CD8-positive, alpha-beta memory T cell (primary cell): ENCODE measurements at regions not wholly inside any gene's neighbourhood (a gene's known extent, or its start where the extent isn't known, plus 50 kb on each side); places are given as distances from the start of the nearest gene placed in this dataset.

Experiments used
- CTCF ChIA-PET: fragments of 350-600 bp; sonication (Branson Sonifier 250); formaldehyde crosslinking; loops from one replicate; lab custom pipeline; 2021; ENCODE audit warnings: antibody characterized with exemption; lab: Charles Lee
- POLR2A ChIA-PET: fragments of 350-600 bp; sonication (Branson Sonifier 250); formaldehyde crosslinking; loops from one replicate; lab custom pipeline; 2021; ENCODE audit warnings: antibody characterized with exemption; lab: Charles Lee
- DNase-seq, 5 donors: peaks; one replicate each; pipeline versions ENCODE4 v3.0.0 to v3.0.0-alpha.2; 2020 to 2022; ENCODE audit warnings: mixed read lengths in 1 of 5
- H3K27ac ChIP-seq: one replicate; pipeline ENCODE4 v1.7.0; 2013; ENCODE audit warnings: low read depth, mild to moderate bottlenecking, low read length, moderate library complexity
- H3K27me3 ChIP-seq: 2 replicates; pipeline ENCODE4 v1.7.0; 2013; ENCODE audit warnings: low read length, mild to moderate bottlenecking; ENCODE audit not compliant: insufficient read depth, poor library complexity, severe bottlenecking
- H3K36me3 ChIP-seq: 2 replicates; pipeline ENCODE4 v1.7.0; 2013; ENCODE audit warnings: mild to moderate bottlenecking, low read length, moderate library complexity; ENCODE audit not compliant: insufficient read depth
- H3K4me1 ChIP-seq: 2 replicates; pipeline ENCODE4 v1.7.0; 2013; ENCODE audit warnings: mild to moderate bottlenecking, low read length, moderate library complexity; ENCODE audit not compliant: insufficient read depth
- H3K4me3 ChIP-seq: 2 replicates; pipeline ENCODE4 v1.7.0; 2013; ENCODE audit warnings: mild to moderate bottlenecking, low read length
- H3K9me3 ChIP-seq: 2 replicates; pipeline ENCODE4 v1.7.0; 2013; ENCODE audit warnings: mild to moderate bottlenecking, low read length
- H3K27ac Mint-ChIP-seq, 8 donors: one replicate each; pipeline ENCODE4 v1.8.0; 2020 to 2021; ENCODE audit warnings: mixed read lengths in 8 of 8, mild to moderate bottlenecking in 6 of 8, inconsistent platforms in 3 of 8, moderate library complexity in 3 of 8
- H3K27me3 Mint-ChIP-seq, 2 donors: one replicate each; pipeline ENCODE4 v1.8.0; 2020 to 2021; ENCODE audit warnings: mixed read lengths in 2 of 2, mild to moderate bottlenecking in 1 of 2, moderate library complexity in 1 of 2
- H3K36me3 Mint-ChIP-seq, 3 donors: one replicate each; pipeline ENCODE4 v1.8.0; 2020 to 2021; ENCODE audit warnings: mixed read lengths in 3 of 3, inconsistent platforms in 1 of 3, mild to moderate bottlenecking in 1 of 3
- H3K4me1 Mint-ChIP-seq, 3 donors: one replicate each; pipeline ENCODE4 v1.8.0; 2020 to 2021; ENCODE audit warnings: mixed read lengths in 3 of 3, inconsistent platforms in 1 of 3, mild to moderate bottlenecking in 1 of 3
- H3K4me3 Mint-ChIP-seq, 7 donors: one replicate each; pipeline ENCODE4 v1.8.0; 2020 to 2021; ENCODE audit warnings: mixed read lengths in 7 of 7, mild to moderate bottlenecking in 6 of 7, moderate library complexity in 4 of 7, inconsistent platforms in 2 of 7
- H3K9me3 Mint-ChIP-seq, 5 donors: one replicate each; pipeline ENCODE4 v1.8.0; 2020 to 2022; ENCODE audit warnings: mixed read lengths in 5 of 5, mild to moderate bottlenecking in 3 of 5, moderate library complexity in 2 of 5, inconsistent platforms in 1 of 5

- no peaks in the 10 kb centered on the region for H3K27me3 ChIP-seq
- H3K27ac ChIP-seq: no peak overlapping the region
- H3K4me3 ChIP-seq: no peak overlapping the region
- Mint-ChIP-seq H3K4me1 (peaks cover 7 to 21% (median 9%) of the 10 kb centered on the region in 3 donors), H3K4me3 (no peak overlapping the region), H3K36me3 (peaks cover 0 to 16% (median 0%) of the 10 kb centered on the region in 3 donors), H3K27ac (no peak overlapping the region), H3K9me3 (peaks cover 4 to 20% (median 13%) of the 10 kb centered on the region in 5 donors), H3K27me3 (peaks cover 3 to 4% of the 10 kb centered on the region in 2 donors)
- no peaks in the 10 kb centered on the region for H3K36me3 ChIP-seq
- ChIA-PET POLR2A (no interaction called here), CTCF (interaction anchor here (1.5 kb wide), 1 partner anchor 365 kb away, joined by 3 read pairs; no protein-coding TSS in a partner anchor)
- peaks cover 12% of the 10 kb centered on the region for H3K9me3 ChIP-seq
- no peak for DNase-seq
- H3K4me1 ChIP-seq: peaks cover 7% of the 10 kb centered on the region
These were observed 88.3 kb downstream of the HHIPL2 start for GRCh38 chr1:222459652-222460051.

GRCh38 chr1:222457513-222457912 is 90.4 kb downstream of the HHIPL2 start:
- Mint-ChIP-seq H3K27ac (no peak overlapping the region), H3K9me3 (peaks cover 4 to 20% (median 13%) of the 10 kb centered on the region in 5 donors), H3K4me3 (no peak overlapping the region), H3K36me3 (peaks cover 0 to 16% (median 0%) of the 10 kb centered on the region in 3 donors), H3K27me3 (peaks cover 3 to 4% of the 10 kb centered on the region in 2 donors), H3K4me1 (peaks cover 13 to 14% (median 14%) of the 10 kb centered on the region in 3 donors)
- Histone ChIP-seq H3K27ac (no peak overlapping the region), H3K36me3 (no peaks in the 10 kb centered on the region), H3K27me3 (no peaks in the 10 kb centered on the region), H3K4me1 (peaks cover 9% of the 10 kb centered on the region), H3K4me3 (no peak overlapping the region), H3K9me3 (peaks cover 12% of the 10 kb centered on the region)
- no peak for DNase-seq
- ChIA-PET POLR2A (no interaction called here), CTCF (interaction anchor here (1.2 kb wide), 1 partner anchor 361 kb away, joined by 4 read pairs; no protein-coding TSS in a partner anchor)

- POLR2A ChIA-PET: no interaction called here
These were observed 90.8 kb downstream of the HHIPL2 start for GRCh38 chr1:222457084-222457483.

GRCh38 chr1:222455188-222455879 is 92.6 kb downstream of the HHIPL2 start:
- Histone ChIP-seq H3K27me3 (no peaks in the 10 kb centered on the region), H3K27ac (no peak overlapping the region), H3K9me3 (peaks cover 12% of the 10 kb centered on the region), H3K4me1 (peaks cover 9% of the 10 kb centered on the region), H3K4me3 (no peak overlapping the region), H3K36me3 (no peaks in the 10 kb centered on the region)
- Mint-ChIP-seq H3K9me3 (peaks cover 4 to 20% (median 13%) of the 10 kb centered on the region in 5 donors), H3K36me3 (peaks cover 0 to 16% (median 0%) of the 10 kb centered on the region in 3 donors), H3K27me3 (peaks cover under 1 to 3% of the 10 kb centered on the region in 2 donors), H3K4me3 (peak overlapping the region in 5 of 7 donors; percentile 1 to 37 (median 8)), H3K27ac (peak overlapping the region in 5 of 8 donors; percentile 0 to 65 (median 4)), H3K4me1 (peaks cover 13 to 14% (median 14%) of the 10 kb centered on the region in 3 donors)
- CTCF ChIA-PET: interaction anchor here (0.6 to 3.4 kb wide), 27 partner anchors 8 to 1644 kb away, joined by 3 to 42 read pairs (median 4); no protein-coding TSS in a partner anchor
- POLR2A ChIA-PET: interaction anchor here (0.6 kb wide), 1 partner anchor 911 kb away, joined by 10 read pairs; no protein-coding TSS in a partner anchor
- DNase-seq: peak; percentile 62 to 83 (median 69)

More at GRCh38 chr1:222457084-222457483, 90.8 kb downstream of the HHIPL2 start:
- no peaks in the 10 kb centered on the region for H3K27me3 ChIP-seq
- H3K36me3 ChIP-seq: no peaks in the 10 kb centered on the region
- DNase-seq: no peak
- H3K27ac ChIP-seq: no peak overlapping the region
- H3K4me3 ChIP-seq: no peak overlapping the region
- H3K9me3 ChIP-seq: peaks cover 12% of the 10 kb centered on the region
- Mint-ChIP-seq H3K9me3 (peaks cover 4 to 20% (median 13%) of the 10 kb centered on the region in 5 donors), H3K36me3 (peaks cover 0 to 16% (median 0%) of the 10 kb centered on the region in 3 donors), H3K4me3 (no peak overlapping the region), H3K27me3 (peaks cover 3 to 5% of the 10 kb centered on the region in 2 donors), H3K27ac (no peak overlapping the region), H3K4me1 (peaks cover 13 to 14% (median 14%) of the 10 kb centered on the region in 3 donors)
- peaks cover 9% of the 10 kb centered on the region for H3K4me1 ChIP-seq
- CTCF ChIA-PET: interaction anchor here (0.7 to 3.4 kb wide), 4 partner anchors 8 to 361 kb away, joined by 3 to 42 read pairs (median 23); no protein-coding TSS in a partner anchor

DNA sequence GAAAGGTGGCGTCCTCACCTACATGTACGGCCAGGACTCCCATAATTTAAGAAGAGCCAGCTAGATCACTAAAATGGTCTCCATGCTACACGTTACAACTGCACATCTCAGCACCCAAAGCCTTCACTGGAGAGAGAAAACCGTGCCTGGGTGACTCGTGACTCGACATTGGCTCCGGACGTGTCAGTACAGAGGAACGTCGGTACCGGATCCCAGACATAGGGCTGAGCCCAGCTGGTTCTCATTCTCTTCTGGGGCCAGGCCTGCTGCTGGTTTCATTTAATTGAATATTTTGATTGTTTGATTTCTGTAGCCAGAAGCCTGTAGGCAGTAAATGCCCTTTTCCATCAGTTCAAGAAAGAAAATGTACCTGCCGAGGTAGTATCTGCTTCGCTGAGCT is 93.1 kb downstream of the HHIPL2 start:
- ChIA-PET POLR2A (interaction anchor here (0.6 kb wide), 1 partner anchor 911 kb away, joined by 10 read pairs; no protein-coding TSS in a partner anchor), CTCF (interaction anchor here (0.7 to 3.4 kb wide), 25 partner anchors 8 to 984 kb away, joined by 3 to 42 read pairs (median 4); no protein-coding TSS in a partner anchor)
- Histone ChIP-seq H3K4me3 (no peak overlapping the region), H3K27ac (no peak overlapping the region), H3K27me3 (no peaks in the 10 kb centered on the region), H3K36me3 (no peaks in the 10 kb centered on the region), H3K4me1 (peaks cover 9% of the 10 kb centered on the region), H3K9me3 (peaks cover 12% of the 10 kb centered on the region)
- no peak for DNase-seq
- Mint-ChIP-seq H3K4me3 (peak overlapping the region in 5 of 7 donors; percentile 1 to 37 (median 8)), H3K27ac (peak overlapping the region in 5 of 8 donors; percentile 1 to 65 (median 7)), H3K9me3 (peaks cover 4 to 20% (median 13%) of the 10 kb centered on the region in 5 donors), H3K4me1 (peaks cover 13 to 14% (median 14%) of the 10 kb centered on the region in 3 donors), H3K27me3 (peaks cover 0 to 3% of the 10 kb centered on the region in 2 donors), H3K36me3 (peaks cover 0 to 16% (median 0%) of the 10 kb centered on the region in 3 donors)

GRCh38 chr1:222454186-222454585 is 93.7 kb downstream of the HHIPL2 start:
- ChIA-PET POLR2A (no interaction called here), CTCF (interaction anchor here (0.8 to 3.4 kb wide), 17 partner anchors 8 to 982 kb away, joined by 3 to 42 read pairs (median 5); no protein-coding TSS in a partner anchor)
- Histone ChIP-seq H3K36me3 (no peaks in the 10 kb centered on the region), H3K27me3 (no peaks in the 10 kb centered on the region), H3K4me1 (peaks cover 9% of the 10 kb centered on the region), H3K9me3 (peaks cover 12% of the 10 kb centered on the region), H3K27ac (no peak overlapping the region), H3K4me3 (no peak overlapping the region)
- Mint-ChIP-seq H3K9me3 (peaks cover 4 to 20% (median 13%) of the 10 kb centered on the region in 5 donors), H3K4me3 (no peak overlapping the region), H3K36me3 (peaks cover 0 to 19% (median 0%) of the 10 kb centered on the region in 3 donors), H3K27ac (peak overlapping the region in 1 of 8 donors; percentile 25), H3K4me1 (peaks cover 13 to 14% (median 14%) of the 10 kb centered on the region in 3 donors), H3K27me3 (peaks cover 0 to 3% of the 10 kb centered on the region in 2 donors)
- no peak for DNase-seq

- no peak overlapping the region for H3K4me3 Mint-ChIP-seq
- peaks cover 0 to 1% of the 10 kb centered on the region in 2 donors for H3K27me3 Mint-ChIP-seq
- H3K9me3 ChIP-seq: peaks cover 2% of the 10 kb centered on the region
- H3K36me3 Mint-ChIP-seq: peaks cover 0 to 8% (median 0%) of the 10 kb centered on the region in 3 donors
- H3K4me1 ChIP-seq: peaks cover 9% of the 10 kb centered on the region
- ChIA-PET CTCF (interaction anchor here (1.6 to 2.0 kb wide), 3 partner anchors 12 to 974 kb away, joined by 4 to 6 read pairs (median 5); no protein-coding TSS in a partner anchor), POLR2A (no interaction called here)
- H3K4me1 Mint-ChIP-seq: peaks cover 13 to 14% (median 14%) of the 10 kb centered on the region in 3 donors
- no peak overlapping the region for H3K27ac Mint-ChIP-seq
- H3K27me3 ChIP-seq: no peaks in the 10 kb centered on the region
- DNase-seq: no peak
- no peak overlapping the region for H3K27ac ChIP-seq
- no peak overlapping the region for H3K4me3 ChIP-seq
- peaks cover 0 to 3% (median 0%) of the 10 kb centered on the region in 5 donors for H3K9me3 Mint-ChIP-seq
- H3K36me3 ChIP-seq: no peaks in the 10 kb centered on the region
These were observed 95.9 kb downstream of the HHIPL2 start for GRCh38 chr1:222452031-222452430.
